ENCODE measurements at regions not wholly inside any gene's neighbourhood (a gene's known extent, or its start where the extent isn't known, plus 50 kb on each side); places are given as distances from the start of the nearest gene placed in this dataset.

GRCh38 chr5:93924628-93925027, 183.2 kb upstream of the POU5F2 start:
- Histone ChIP-seq H3K4me3 (no peak overlapping the region), H3K9me3 (no peaks in the 10 kb centered on the region), H3K27me3 (no peaks in the 10 kb centered on the region), H3K27ac (no peak overlapping the region), H3K4me1 (no peaks in the 10 kb centered on the region), H3K36me3 (no peaks in the 10 kb centered on the region)
- DNase-seq (ENCODE audit: low spot score) = no peak
- no peak for TF ChIP-seq CTCF (IDR thresholded peaks at IDR 0.05)

- Histone ChIP-seq H3K4me1 (no peaks in the 10 kb centered on the region), H3K36me3 (no peaks in the 10 kb centered on the region), H3K9me3 (no peaks in the 10 kb centered on the region), H3K27me3 (no peaks in the 10 kb centered on the region), H3K4me3 (no peak overlapping the region), H3K27ac (no peak overlapping the region)
- no peak for DNase-seq (ENCODE audit: low spot score)
- no peak for TF ChIP-seq CTCF (IDR thresholded peaks at IDR 0.05)
These were observed 181.2 kb upstream of the POU5F2 start for GRCh38 chr5:93922551-93922950.

GRCh38 chr5:93921001-93921400, 179.6 kb upstream of the POU5F2 start:
- no peaks in the 10 kb centered on the region for H3K4me1 ChIP-seq
- no peak overlapping the region for H3K27ac ChIP-seq
- no peaks in the 10 kb centered on the region for H3K36me3 ChIP-seq
- H3K4me3 ChIP-seq = no peak overlapping the region
- no peaks in the 10 kb centered on the region for H3K27me3 ChIP-seq
- H3K9me3 ChIP-seq = no peaks in the 10 kb centered on the region
- TF ChIP-seq CTCF (IDR thresholded peaks at IDR 0.05) = no peak
- DNase-seq (ENCODE audit: low spot score) = no peak

GRCh38 chr5:93916872-93917271, 175.5 kb upstream of the POU5F2 start:
- TF ChIP-seq CTCF (IDR thresholded peaks at IDR 0.05) = no peak

GRCh38 chr5:93915142-93915553, 173.7 kb upstream of the POU5F2 start:
- Histone ChIP-seq H3K27ac (no peak overlapping the region), H3K9me3 (no peaks in the 10 kb centered on the region), H3K4me1 (no peaks in the 10 kb centered on the region), H3K27me3 (no peaks in the 10 kb centered on the region), H3K36me3 (no peaks in the 10 kb centered on the region), H3K4me3 (no peak overlapping the region)
- TF ChIP-seq CTCF (IDR thresholded peaks at IDR 0.05) = peak in 1 of 2 donors; percentile 67
- DNase-seq (ENCODE audit: low spot score) = no peak

More at GRCh38 chr5:93916872-93917271, 175.5 kb upstream of the POU5F2 start:
- no peak for DNase-seq (ENCODE audit: low spot score)
- Histone ChIP-seq H3K4me3 (no peak overlapping the region), H3K36me3 (no peaks in the 10 kb centered on the region), H3K9me3 (no peaks in the 10 kb centered on the region), H3K27ac (no peak overlapping the region), H3K4me1 (no peaks in the 10 kb centered on the region), H3K27me3 (no peaks in the 10 kb centered on the region)

- no peaks in the 10 kb centered on the region for H3K36me3 ChIP-seq
- DNase-seq (ENCODE audit: low spot score) = no peak
- no peak for TF ChIP-seq CTCF (IDR thresholded peaks at IDR 0.05)
- H3K9me3 ChIP-seq = no peaks in the 10 kb centered on the region
- H3K27me3 ChIP-seq = no peaks in the 10 kb centered on the region
- no peak overlapping the region for H3K27ac ChIP-seq
- H3K4me3 ChIP-seq = no peak overlapping the region
- H3K4me1 ChIP-seq = no peaks in the 10 kb centered on the region
These were observed 170.2 kb upstream of the POU5F2 start for GRCh38 chr5:93911609-93912008.
